ENCODE measurements at regions not wholly inside any gene's neighbourhood (a gene's known extent, or its start where the extent isn't known, plus 50 kb on each side); places are given as distances from the start of the nearest gene placed in this dataset.

DNA sequence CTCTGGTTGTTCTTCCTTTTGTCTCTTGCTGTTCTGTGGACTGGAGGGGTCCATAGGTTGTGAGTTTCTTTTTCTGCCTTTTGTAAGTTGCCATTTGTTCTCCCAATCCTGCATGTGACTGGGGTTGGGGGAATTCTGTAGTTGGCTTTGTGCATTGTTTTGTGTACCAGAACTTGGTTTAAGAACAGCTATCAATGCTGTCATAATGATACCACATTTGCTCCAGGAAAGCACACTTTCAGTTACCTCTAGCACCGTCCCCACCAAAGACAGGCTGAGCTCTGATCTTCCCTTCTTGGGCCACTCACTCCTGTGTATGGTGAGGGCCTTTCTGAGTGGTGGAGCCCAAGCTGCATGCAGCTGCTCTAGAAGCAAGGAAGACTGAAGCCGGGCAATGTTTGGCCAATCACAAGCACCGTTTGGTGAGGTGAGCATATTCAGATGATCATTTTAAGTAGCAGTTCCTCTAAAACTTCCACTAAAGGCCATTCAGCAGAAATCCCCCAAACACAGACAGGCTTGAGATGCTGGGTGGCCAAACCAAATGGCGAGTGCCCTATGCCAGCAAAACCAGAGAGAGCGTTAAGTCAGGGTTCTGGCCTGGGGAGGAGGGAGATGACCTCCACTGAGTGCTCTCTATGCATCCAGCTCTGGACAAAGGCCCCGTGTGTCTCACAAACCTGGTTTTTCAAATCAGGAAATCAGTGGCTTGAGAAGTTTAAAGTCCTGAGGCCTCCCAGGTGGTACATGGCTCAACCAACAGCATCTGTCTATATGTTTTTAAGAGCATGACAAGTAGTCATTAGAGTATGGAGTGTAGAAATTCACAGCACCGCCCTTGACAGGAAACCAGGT is 120.7 kb upstream of the SPATA13 start:
- WGBS, 2 donors: 90 to 94% methylated on average over 7 of the region's 7 CpGs
- no peaks in the 10 kb centered on the region for H3K9me3 ChIP-seq (ENCODE audit: control insufficient read depth in 4 of 4, insufficient read depth in 3 of 4, low read length in 3 of 4)
- H3K36me3 ChIP-seq (ENCODE audit: control insufficient read depth in 4 of 4, insufficient read depth in 4 of 4, low read length in 4 of 4): no peaks in the 10 kb centered on the region
- DNase-seq (no peak), ATAC-seq (ENCODE audit: insufficient read depth, low FRiP score) (no peak)
- peaks cover 0 to 19% (median 8%) of the 10 kb centered on the region in 5 donors for H3K4me1 ChIP-seq (ENCODE audit: control insufficient read depth in 5 of 5, insufficient read depth in 5 of 5, low read length in 5 of 5)
- H3K9ac ChIP-seq (ENCODE audit: insufficient read depth in 1 of 2, low read length in 2 of 2): no peak overlapping the region
- TF ChIP-seq, protein P1, sequence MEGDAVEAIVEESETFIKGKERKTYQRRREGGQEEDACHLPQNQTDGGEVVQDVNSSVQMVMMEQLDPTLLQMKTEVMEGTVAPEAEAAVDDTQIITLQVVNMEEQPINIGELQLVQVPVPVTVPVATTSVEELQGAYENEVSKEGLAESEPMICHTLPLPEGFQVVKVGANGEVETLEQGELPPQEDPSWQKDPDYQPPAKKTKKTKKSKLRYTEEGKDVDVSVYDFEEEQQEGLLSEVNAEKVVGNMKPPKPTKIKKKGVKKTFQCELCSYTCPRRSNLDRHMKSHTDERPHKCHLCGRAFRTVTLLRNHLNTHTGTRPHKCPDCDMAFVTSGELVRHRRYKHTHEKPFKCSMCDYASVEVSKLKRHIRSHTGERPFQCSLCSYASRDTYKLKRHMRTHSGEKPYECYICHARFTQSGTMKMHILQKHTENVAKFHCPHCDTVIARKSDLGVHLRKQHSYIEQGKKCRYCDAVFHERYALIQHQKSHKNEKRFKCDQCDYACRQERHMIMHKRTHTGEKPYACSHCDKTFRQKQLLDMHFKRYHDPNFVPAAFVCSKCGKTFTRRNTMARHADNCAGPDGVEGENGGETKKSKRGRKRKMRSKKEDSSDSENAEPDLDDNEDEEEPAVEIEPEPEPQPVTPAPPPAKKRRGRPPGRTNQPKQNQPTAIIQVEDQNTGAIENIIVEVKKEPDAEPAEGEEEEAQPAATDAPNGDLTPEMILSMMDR (IDR thresholded peaks at IDR 0.05; ENCODE audit: control extremely low read depth, extremely low read depth): no peak
- H3K4me3 ChIP-seq: no peak overlapping the region
- no peak overlapping the region for H3K27ac ChIP-seq (ENCODE audit: low read depth in 1 of 2, low read length in 1 of 2)
- no peaks in the 10 kb centered on the region for H3K27me3 ChIP-seq (ENCODE audit: control insufficient read depth in 3 of 3, insufficient read depth in 3 of 3, low read length in 2 of 3)

DNA sequence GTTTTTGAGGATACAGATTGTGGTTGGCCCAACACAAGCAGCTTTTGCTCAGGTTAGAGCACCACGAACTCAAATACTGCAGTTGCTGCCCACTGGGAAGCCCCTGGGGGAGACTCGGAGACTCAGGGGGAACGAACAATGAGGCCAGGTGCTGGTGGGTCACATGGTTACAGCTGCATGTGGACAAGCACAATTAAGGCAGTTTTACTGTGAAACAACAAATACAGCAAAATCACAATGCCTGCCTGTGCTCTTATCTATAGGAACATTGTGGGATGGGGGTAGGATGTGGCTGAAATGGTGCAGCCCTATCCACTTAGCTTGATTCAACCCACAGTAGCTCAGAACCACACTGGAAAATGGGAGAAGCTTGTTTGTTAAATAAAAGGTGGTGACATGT is 119.7 kb upstream of the SPATA13 start:
- H3K4me1 ChIP-seq (ENCODE audit: control insufficient read depth in 5 of 5, insufficient read depth in 5 of 5, low read length in 5 of 5): peaks cover 0 to 11% (median 7%) of the 10 kb centered on the region in 5 donors
- no peak for ATAC-seq (ENCODE audit: insufficient read depth, low FRiP score)
- no peaks in the 10 kb centered on the region for H3K36me3 ChIP-seq (ENCODE audit: control insufficient read depth in 4 of 4, insufficient read depth in 4 of 4, low read length in 4 of 4)
- H3K27ac ChIP-seq (ENCODE audit: low read depth in 1 of 2, low read length in 1 of 2): no peak overlapping the region
- no peaks in the 10 kb centered on the region for H3K9me3 ChIP-seq (ENCODE audit: control insufficient read depth in 4 of 4, insufficient read depth in 3 of 4, low read length in 3 of 4)
- TF ChIP-seq, protein P1 (IDR thresholded peaks at IDR 0.05; ENCODE audit: control extremely low read depth, extremely low read depth): no peak
- no peaks in the 10 kb centered on the region for H3K27me3 ChIP-seq (ENCODE audit: control insufficient read depth in 3 of 3, insufficient read depth in 3 of 3, low read length in 2 of 3)
- 86 to 91% methylated on average over 3 of the region's 3 CpGs for WGBS, 2 donors
- H3K9ac ChIP-seq (ENCODE audit: insufficient read depth in 1 of 2, low read length in 2 of 2): no peak overlapping the region
- no peak for DNase-seq
- no peak overlapping the region for H3K4me3 ChIP-seq

DNA sequence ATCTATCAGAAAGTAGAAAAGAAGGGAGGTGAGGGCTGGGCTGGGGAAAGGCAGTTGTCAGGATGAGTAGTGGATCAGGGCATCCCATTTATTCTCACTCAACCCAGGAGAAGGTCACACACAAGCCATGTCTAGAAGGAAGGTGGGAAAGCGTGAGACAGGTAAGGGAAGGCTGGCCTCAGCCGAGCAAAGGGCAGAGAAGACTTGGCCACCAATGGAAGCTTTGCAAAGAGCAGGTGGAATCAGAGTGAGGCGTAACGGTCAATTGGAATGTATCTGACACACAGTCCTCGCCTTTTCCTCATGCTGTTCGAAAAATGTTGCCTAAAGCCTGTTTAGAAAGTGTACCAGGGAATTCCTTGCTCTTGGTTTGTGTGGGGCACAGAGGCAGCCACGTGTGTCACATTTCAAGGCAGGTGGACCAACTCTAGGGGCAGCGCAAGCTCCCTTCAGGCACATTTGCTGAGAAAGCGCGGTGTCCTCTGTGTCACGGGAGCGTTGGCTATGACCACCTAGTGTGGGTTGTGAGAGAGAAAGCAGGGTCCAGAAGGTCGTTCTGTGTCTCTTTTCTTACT is 118.8 kb upstream of the SPATA13 start:
- ATAC-seq (ENCODE audit: insufficient read depth, low FRiP score) (no peak), DNase-seq (no peak)
- H3K4me1 ChIP-seq (ENCODE audit: control insufficient read depth in 5 of 5, insufficient read depth in 5 of 5, low read length in 5 of 5): peaks cover 0 to 8% (median 0%) of the 10 kb centered on the region in 5 donors
- no peak overlapping the region for H3K27ac ChIP-seq (ENCODE audit: low read depth in 1 of 2, low read length in 1 of 2)
- TF ChIP-seq, protein P1 (IDR thresholded peaks at IDR 0.05; ENCODE audit: control extremely low read depth, extremely low read depth): no peak
- H3K27me3 ChIP-seq (ENCODE audit: control insufficient read depth in 3 of 3, insufficient read depth in 3 of 3, low read length in 2 of 3): no peaks in the 10 kb centered on the region
- no peak overlapping the region for H3K9ac ChIP-seq (ENCODE audit: insufficient read depth in 1 of 2, low read length in 2 of 2)
- no peaks in the 10 kb centered on the region for H3K36me3 ChIP-seq (ENCODE audit: control insufficient read depth in 4 of 4, insufficient read depth in 4 of 4, low read length in 4 of 4)
- 75 to 82% methylated on average over 13 of the region's 13 CpGs for WGBS, 2 donors
- no peak overlapping the region for H3K4me3 ChIP-seq
- H3K9me3 ChIP-seq (ENCODE audit: control insufficient read depth in 4 of 4, insufficient read depth in 3 of 4, low read length in 3 of 4): no peaks in the 10 kb centered on the region

Measured in lung (tissue), 11 donors.